ENCODE measurements at regions not wholly inside any gene's neighbourhood (a gene's known extent, or its start where the extent isn't known, plus 50 kb on each side); places are given as distances from the start of the nearest gene placed in this dataset.

- TF ChIP-seq, protein P1, sequence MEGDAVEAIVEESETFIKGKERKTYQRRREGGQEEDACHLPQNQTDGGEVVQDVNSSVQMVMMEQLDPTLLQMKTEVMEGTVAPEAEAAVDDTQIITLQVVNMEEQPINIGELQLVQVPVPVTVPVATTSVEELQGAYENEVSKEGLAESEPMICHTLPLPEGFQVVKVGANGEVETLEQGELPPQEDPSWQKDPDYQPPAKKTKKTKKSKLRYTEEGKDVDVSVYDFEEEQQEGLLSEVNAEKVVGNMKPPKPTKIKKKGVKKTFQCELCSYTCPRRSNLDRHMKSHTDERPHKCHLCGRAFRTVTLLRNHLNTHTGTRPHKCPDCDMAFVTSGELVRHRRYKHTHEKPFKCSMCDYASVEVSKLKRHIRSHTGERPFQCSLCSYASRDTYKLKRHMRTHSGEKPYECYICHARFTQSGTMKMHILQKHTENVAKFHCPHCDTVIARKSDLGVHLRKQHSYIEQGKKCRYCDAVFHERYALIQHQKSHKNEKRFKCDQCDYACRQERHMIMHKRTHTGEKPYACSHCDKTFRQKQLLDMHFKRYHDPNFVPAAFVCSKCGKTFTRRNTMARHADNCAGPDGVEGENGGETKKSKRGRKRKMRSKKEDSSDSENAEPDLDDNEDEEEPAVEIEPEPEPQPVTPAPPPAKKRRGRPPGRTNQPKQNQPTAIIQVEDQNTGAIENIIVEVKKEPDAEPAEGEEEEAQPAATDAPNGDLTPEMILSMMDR (conservative IDR thresholded peaks at IDR 0.05; ENCODE audit: low read depth, low read length), result no peak
- DNase-seq (ENCODE audit: low read depth), result no peak
- no peak overlapping the region for H3K4me3 ChIP-seq (ENCODE audit: low read length)
Observed at GRCh38 chr20:7579888-7580287, 360.4 kb downstream of the HAO1 start.

DNA sequence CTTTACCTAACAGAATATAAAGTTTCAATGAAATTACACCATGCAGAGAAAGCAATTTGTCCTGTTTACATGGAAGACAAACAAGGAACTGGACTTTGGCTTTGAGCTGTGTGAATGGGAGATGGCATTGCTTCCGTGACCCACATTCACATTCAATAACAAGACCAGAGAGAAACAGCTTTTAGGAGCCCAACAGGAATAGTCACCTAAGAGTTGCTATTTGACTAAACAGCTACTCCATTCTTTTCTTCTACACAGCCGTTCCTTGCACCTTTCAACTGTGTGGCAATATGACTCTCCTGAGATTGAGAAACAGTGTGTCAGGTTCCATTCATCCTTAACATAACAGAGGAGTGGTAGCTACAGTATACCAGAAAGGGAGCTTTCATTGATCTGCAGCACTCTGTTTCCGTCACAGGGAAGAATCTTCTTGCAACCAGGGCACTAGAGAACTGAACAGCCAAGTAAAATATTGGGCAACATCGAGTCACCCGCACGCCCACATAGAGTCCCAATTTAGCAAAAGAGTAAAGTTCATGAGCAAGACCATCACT, 355.1 kb downstream of the HAO1 start:
- no peak for DNase-seq (ENCODE audit: low read depth)
- TF ChIP-seq, protein P1 (conservative IDR thresholded peaks at IDR 0.05; ENCODE audit: low read depth, low read length), result no peak
- H3K4me3 ChIP-seq (ENCODE audit: low read length), result no peak overlapping the region

GRCh38 chr20:7586481-7586880, 353.8 kb downstream of the HAO1 start:
- TF ChIP-seq, protein P1 (conservative IDR thresholded peaks at IDR 0.05; ENCODE audit: low read depth, low read length), result no peak
- no peak overlapping the region for H3K4me3 ChIP-seq (ENCODE audit: low read length)
- no peak for DNase-seq (ENCODE audit: low read depth)

DNA sequence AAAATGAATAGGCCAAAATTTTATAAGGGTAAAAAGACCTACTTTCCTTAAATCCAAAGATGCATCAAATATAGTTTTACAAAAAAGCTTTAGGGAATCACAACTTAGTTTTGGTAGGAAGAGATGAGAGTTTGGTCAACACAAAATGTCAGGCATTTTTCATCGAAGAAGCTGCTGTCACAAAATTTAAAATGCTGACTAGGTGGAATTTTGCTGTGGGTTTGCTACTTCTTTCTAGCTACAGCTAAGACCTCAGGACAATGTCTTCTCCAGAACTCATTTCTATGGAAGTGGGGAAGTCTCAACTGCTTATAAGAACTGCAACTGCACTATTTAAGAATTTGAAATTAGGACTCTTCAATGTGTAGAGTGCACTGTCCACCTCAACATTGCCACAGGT, 351.1 kb downstream of the HAO1 start:
- no peak overlapping the region for H3K4me3 ChIP-seq (ENCODE audit: low read length)
- TF ChIP-seq, protein P1 (conservative IDR thresholded peaks at IDR 0.05; ENCODE audit: low read depth, low read length), result no peak
- no peak for DNase-seq (ENCODE audit: low read depth)

- no peak for DNase-seq (ENCODE audit: low read depth)
- H3K4me3 ChIP-seq (ENCODE audit: low read length), result no peak overlapping the region
- TF ChIP-seq, protein P1 (conservative IDR thresholded peaks at IDR 0.05; ENCODE audit: low read depth, low read length), result no peak
Observed at GRCh38 chr20:7596541-7596940, 343.7 kb downstream of the HAO1 start.

DNA sequence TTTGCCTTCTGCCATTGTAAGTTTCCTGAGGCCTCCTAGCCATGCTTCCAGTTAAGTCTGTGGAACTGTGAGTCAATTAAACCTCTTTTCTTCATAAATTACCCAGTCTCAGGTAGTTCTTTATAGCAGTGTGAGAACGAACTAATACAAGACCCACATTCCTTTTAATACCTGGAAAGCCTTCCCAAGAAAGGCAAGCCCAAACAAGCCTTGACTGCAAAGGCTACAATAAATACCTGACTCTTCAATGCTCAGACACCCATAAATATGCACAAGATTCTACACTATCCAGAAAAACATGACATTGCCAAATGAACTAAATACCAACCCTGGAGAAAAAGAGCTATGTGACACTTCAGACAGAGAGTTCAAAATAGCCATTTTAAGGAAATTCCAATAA, 338.8 kb downstream of the HAO1 start:
- DNase-seq (ENCODE audit: low read depth), result no peak
- H3K4me3 ChIP-seq (ENCODE audit: low read length), result no peak overlapping the region
- TF ChIP-seq, protein P1 (conservative IDR thresholded peaks at IDR 0.05; ENCODE audit: low read depth, low read length), result no peak

DNA sequence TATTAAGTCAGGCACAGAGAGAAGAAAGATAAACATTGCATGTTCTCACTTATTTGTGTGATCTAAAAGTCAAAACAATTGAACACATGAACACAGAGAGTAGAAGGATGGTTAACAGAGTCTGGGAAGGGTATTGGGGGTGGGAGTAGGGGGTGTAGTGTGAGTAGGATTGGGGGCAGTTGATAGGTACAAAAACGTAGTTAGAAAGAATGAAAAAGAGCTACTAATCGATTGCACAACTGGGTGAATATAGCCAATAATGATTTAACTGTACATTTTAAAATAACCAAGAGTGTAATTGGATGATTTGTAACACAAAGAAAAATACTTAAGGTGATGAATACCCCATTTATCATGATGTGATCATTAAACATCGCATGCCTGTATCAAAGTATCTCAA, 333.3 kb downstream of the HAO1 start:
- DNase-seq (ENCODE audit: low read depth), result no peak
- TF ChIP-seq, protein P1 (conservative IDR thresholded peaks at IDR 0.05; ENCODE audit: low read depth, low read length), result no peak
- no peak overlapping the region for H3K4me3 ChIP-seq (ENCODE audit: low read length)

Measured in retinal pigment epithelial cell (primary cell).